Skin epidermis (tissue), 12 donors: ENCODE measurements at regions not wholly inside any gene's neighbourhood (a gene's known extent, or its start where the extent isn't known, plus 50 kb on each side); places are given as distances from the start of the nearest gene placed in this dataset.

Source experiments
- H3K27ac ChIP-seq, 21 experiments: fragments of 200-600 bp; sonication (generic) in 11 of 21; one replicate each; pipeline ENCODE4 v1.5.0; 2020; ENCODE audit warnings: mild to moderate bottlenecking in 3 of 21, inconsistent platforms in 2 of 21, moderate library complexity in 2 of 21
- H3K4me3 ChIP-seq, 7 experiments: fragments of 200-600 bp; sonication (generic) in 2 of 7; one replicate each; pipeline ENCODE4 v1.5.0; 2020; ENCODE audit warnings: inconsistent platforms in 2 of 7, mild to moderate bottlenecking in 2 of 7, moderate library complexity in 1 of 7

GRCh38 chr12:4069670-4070010, 196.4 kb upstream of the PARP11 start:
- H3K4me3 ChIP-seq: no peak overlapping the region
- H3K27ac ChIP-seq: no peak overlapping the region

GRCh38 chr12:4068981-4069669, 195.9 kb upstream of the PARP11 start:
- Histone ChIP-seq H3K27ac (no peak overlapping the region), H3K4me3 (no peak overlapping the region)

- H3K4me3 ChIP-seq: no peak overlapping the region
- H3K27ac ChIP-seq: no peak overlapping the region
Measured at GRCh38 chr12:4064008-4064407, 190.8 kb upstream of the PARP11 start.

- Histone ChIP-seq H3K4me3 (no peak overlapping the region), H3K27ac (no peak overlapping the region)
Measured at GRCh38 chr12:4059898-4060568, 186.8 kb upstream of the PARP11 start.

GRCh38 chr12:4056910-4057845, 184.0 kb upstream of the PARP11 start:
- no peak overlapping the region for H3K4me3 ChIP-seq
- no peak overlapping the region for H3K27ac ChIP-seq

GRCh38 chr12:4054630-4055029, 181.4 kb upstream of the PARP11 start:
- Histone ChIP-seq H3K4me3 (no peak overlapping the region), H3K27ac (no peak overlapping the region)

- no peak overlapping the region for H3K4me3 ChIP-seq
- H3K27ac ChIP-seq: no peak overlapping the region
Measured at GRCh38 chr12:4052691-4053090, 179.5 kb upstream of the PARP11 start.

GRCh38 chr12:4051596-4051995, 178.4 kb upstream of the PARP11 start:
- Histone ChIP-seq H3K27ac (no peak overlapping the region), H3K4me3 (no peak overlapping the region)

GRCh38 chr12:4050340-4050739, 177.1 kb upstream of the PARP11 start:
- Histone ChIP-seq H3K4me3 (no peak overlapping the region), H3K27ac (no peak overlapping the region)

- H3K4me3 ChIP-seq: no peak overlapping the region
Measured at GRCh38 chr12:4049298-4050080, 176.3 kb upstream of the PARP11 start.

GRCh38 chr12:4047421-4047820, 174.2 kb upstream of the PARP11 start:
- no peak overlapping the region for H3K4me3 ChIP-seq
- H3K27ac ChIP-seq: no peak overlapping the region

More at GRCh38 chr12:4049298-4050080, 176.3 kb upstream of the PARP11 start:
- H3K27ac ChIP-seq: no peak overlapping the region

- Histone ChIP-seq H3K27ac (no peak overlapping the region), H3K4me3 (no peak overlapping the region)
Measured at GRCh38 chr12:4046495-4046840, 173.3 kb upstream of the PARP11 start.

GRCh38 chr12:4045786-4046494, 172.7 kb upstream of the PARP11 start:
- Histone ChIP-seq H3K4me3 (no peak overlapping the region), H3K27ac (no peak overlapping the region)

- H3K27ac ChIP-seq: peak overlapping the region in 1 of 21 experiments; percentile 6
- H3K4me3 ChIP-seq: no peak overlapping the region
Measured at GRCh38 chr12:4044736-4045730, 171.8 kb upstream of the PARP11 start.

GRCh38 chr12:4044101-4044500, 170.9 kb upstream of the PARP11 start:
- no peak overlapping the region for H3K27ac ChIP-seq
- no peak overlapping the region for H3K4me3 ChIP-seq

GRCh38 chr12:4041187-4041885, 168.1 kb upstream of the PARP11 start:
- H3K27ac ChIP-seq: peak overlapping the region in 2 of 21 experiments; percentile 51 to 77
- no peak overlapping the region for H3K4me3 ChIP-seq

GRCh38 chr12:4039931-4040330, 166.7 kb upstream of the PARP11 start:
- Histone ChIP-seq H3K27ac (no peak overlapping the region), H3K4me3 (no peak overlapping the region)
